WERI-Rb-1 (cell line): ENCODE measurements at regions not wholly inside any gene's neighbourhood (a gene's known extent, or its start where the extent isn't known, plus 50 kb on each side); places are given as distances from the start of the nearest gene placed in this dataset.

Experiments used
- DNase-seq: peaks from one replicate; pipeline ENCODE4 v3.0.0-alpha.2; 2020
- H3K27ac ChIP-seq: fragments of 250-450 bp; sonication (Bioruptor Pico); 2 replicates; pipeline ENCODE4 v1.5.1; 2020; ENCODE audit warnings: mild to moderate bottlenecking, moderate library complexity
- H3K27me3 ChIP-seq: fragments of 250-450 bp; sonication (Bioruptor Pico); 2 replicates; pipeline ENCODE4 v1.5.1; 2021; ENCODE audit warnings: mild to moderate bottlenecking, low read depth, moderate library complexity; ENCODE audit not compliant: insufficient read depth, severe bottlenecking
- H3K36me3 ChIP-seq: fragments of 250-450 bp; sonication (Bioruptor Pico); 2 replicates; pipeline ENCODE4 v1.5.1; 2020; ENCODE audit warnings: mild to moderate bottlenecking, moderate library complexity
- H3K4me3 ChIP-seq: 2 replicates; pipeline ENCODE4 v1.5.1; 2011; ENCODE audit warnings: low read depth, mild to moderate bottlenecking, control low read depth, low read length
- H3K9me3 ChIP-seq: fragments of 250-450 bp; sonication (Bioruptor Pico); 2 replicates; pipeline ENCODE4 v1.5.1; 2021; ENCODE audit warnings: mild to moderate bottlenecking, moderate library complexity; ENCODE audit not compliant: severe bottlenecking
- CTCF ChIP-seq: IDR thresholded peaks from 2 replicates; pipeline ENCODE4 v1.5.1; 2011; ENCODE audit warnings: low read depth, mild to moderate bottlenecking, control low read depth, inconsistent platforms, low read length

- Histone ChIP-seq H3K9me3 (no peaks in the 10 kb centered on the region), H3K36me3 (no peaks in the 10 kb centered on the region), H3K27ac (no peak overlapping the region), H3K4me3 (no peak overlapping the region), H3K27me3 (no peaks in the 10 kb centered on the region)
- no peak for TF ChIP-seq CTCF
- DNase-seq: no peak
Measured at GRCh38 chr18:43380104-43380672, 102.9 kb upstream of the SYT4 start.

GRCh38 chr18:43382641-43383403, 105.5 kb upstream of the SYT4 start:
- no peaks in the 10 kb centered on the region for H3K36me3 ChIP-seq
- H3K27ac ChIP-seq: no peak overlapping the region
- no peak for TF ChIP-seq CTCF
- DNase-seq: no peak
- H3K4me3 ChIP-seq: no peak overlapping the region
- H3K27me3 ChIP-seq: no peaks in the 10 kb centered on the region
- no peaks in the 10 kb centered on the region for H3K9me3 ChIP-seq

DNA sequence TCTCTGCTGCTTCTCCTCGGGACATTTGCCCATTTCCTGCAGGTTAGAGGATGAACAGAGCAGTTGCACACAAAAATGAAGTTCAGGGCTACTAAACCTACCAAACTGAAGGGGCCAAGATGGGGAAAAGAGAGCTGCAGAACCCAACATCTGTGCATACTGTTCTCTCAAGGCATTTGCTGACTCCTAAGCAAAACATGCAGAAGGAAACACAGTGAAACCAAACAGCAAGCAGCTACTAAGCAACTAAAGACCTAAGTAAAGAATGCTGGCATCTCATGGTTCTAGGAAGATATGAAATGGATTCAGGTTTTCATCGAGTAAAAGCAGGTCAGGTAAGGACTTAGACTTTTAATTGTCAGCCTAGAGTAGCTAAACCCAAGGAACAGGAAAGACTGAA, 111.9 kb upstream of the SYT4 start:
- H3K9me3 ChIP-seq: no peaks in the 10 kb centered on the region
- TF ChIP-seq CTCF: no peak
- no peaks in the 10 kb centered on the region for H3K27me3 ChIP-seq
- no peaks in the 10 kb centered on the region for H3K36me3 ChIP-seq
- DNase-seq: no peak
- no peak overlapping the region for H3K27ac ChIP-seq
- no peak overlapping the region for H3K4me3 ChIP-seq

GRCh38 chr18:43392168-43392567, 114.9 kb upstream of the SYT4 start:
- Histone ChIP-seq H3K9me3 (no peaks in the 10 kb centered on the region), H3K36me3 (no peaks in the 10 kb centered on the region), H3K4me3 (no peak overlapping the region), H3K27ac (no peak overlapping the region), H3K27me3 (no peaks in the 10 kb centered on the region)
- no peak for TF ChIP-seq CTCF
- DNase-seq: no peak

GRCh38 chr18:43393174-43393573, 115.9 kb upstream of the SYT4 start:
- Histone ChIP-seq H3K27me3 (no peaks in the 10 kb centered on the region), H3K27ac (no peak overlapping the region), H3K4me3 (no peak overlapping the region), H3K9me3 (no peaks in the 10 kb centered on the region), H3K36me3 (no peaks in the 10 kb centered on the region)
- no peak for DNase-seq
- TF ChIP-seq CTCF: no peak
